ENCODE measurements at regions not wholly inside any gene's neighbourhood (a gene's known extent, or its start where the extent isn't known, plus 50 kb on each side); places are given as distances from the start of the nearest gene placed in this dataset.

GRCh38 chr9:75797085-75797580, 93.3 kb upstream of the PCSK5 start:
- H3K9ac ChIP-seq (ENCODE audit: low read depth, low read length, poor library complexity, severe bottlenecking), result no peak overlapping the region
- H4K20me1 ChIP-seq (ENCODE audit: insufficient read depth, low read length, poor library complexity, severe bottlenecking), result no peaks in the 10 kb centered on the region
- H3K79me2 ChIP-seq (ENCODE audit: insufficient read depth, low read length), result no peaks in the 10 kb centered on the region
- H3F3A ChIP-seq (ENCODE audit: low read depth), result no peaks in the 10 kb centered on the region
- H3K9me3 ChIP-seq (ENCODE audit: insufficient read depth, low read depth, low read length), result no peaks in the 10 kb centered on the region
- H3K4me3 ChIP-seq (ENCODE audit: low read length, poor library complexity, severe bottlenecking), result no peak overlapping the region
- no peak overlapping the region for H3K4me2 ChIP-seq (ENCODE audit: low read depth, low read length, poor library complexity, severe bottlenecking)
- H2AFZ ChIP-seq (ENCODE audit: low read length), result no peak overlapping the region
- H3K27me3 ChIP-seq (ENCODE audit: insufficient read depth, low read length, poor library complexity, severe bottlenecking), result no peaks in the 10 kb centered on the region
- no peaks in the 10 kb centered on the region for H3K36me3 ChIP-seq (ENCODE audit: insufficient read depth, low read length)
- TF ChIP-seq EZH2phosphoT487 (IDR thresholded peaks at IDR 0.05; ENCODE audit: borderline replicate concordance) (no peak), CTCF (conservative IDR thresholded peaks at IDR 0.05; ENCODE audit: low read length) (no peak)
- no peaks in the 10 kb centered on the region for H3K4me1 ChIP-seq (ENCODE audit: insufficient read depth, low read length, poor library complexity, severe bottlenecking)
- H3K9me2 ChIP-seq (replicated peaks; ENCODE audit: low read depth, low read length), result no peaks in the 10 kb centered on the region

- Histone ChIP-seq H3K4me3 (ENCODE audit: low read length, poor library complexity, severe bottlenecking) (no peak overlapping the region), H3K4me2 (ENCODE audit: low read depth, low read length, poor library complexity, severe bottlenecking) (no peak overlapping the region), H3K9me3 (ENCODE audit: insufficient read depth, low read depth, low read length) (no peaks in the 10 kb centered on the region), H3K9ac (ENCODE audit: low read depth, low read length, poor library complexity, severe bottlenecking) (no peak overlapping the region), H3K36me3 (ENCODE audit: insufficient read depth, low read length) (no peaks in the 10 kb centered on the region), H3K79me2 (ENCODE audit: insufficient read depth, low read length) (no peaks in the 10 kb centered on the region), H3K27me3 (ENCODE audit: insufficient read depth, low read length, poor library complexity, severe bottlenecking) (no peaks in the 10 kb centered on the region), H4K20me1 (ENCODE audit: insufficient read depth, low read length, poor library complexity, severe bottlenecking) (no peaks in the 10 kb centered on the region), H3F3A (ENCODE audit: low read depth) (no peaks in the 10 kb centered on the region), H2AFZ (ENCODE audit: low read length) (no peak overlapping the region), H3K4me1 (ENCODE audit: insufficient read depth, low read length, poor library complexity, severe bottlenecking) (no peaks in the 10 kb centered on the region), H3K9me2 (replicated peaks; ENCODE audit: low read depth, low read length) (no peaks in the 10 kb centered on the region)
- no peak for TF ChIP-seq CTCF (conservative IDR thresholded peaks at IDR 0.05; ENCODE audit: low read length)
- no peak for TF ChIP-seq EZH2phosphoT487 (IDR thresholded peaks at IDR 0.05; ENCODE audit: borderline replicate concordance)
Measured at GRCh38 chr9:75798505-75798904, 92.0 kb upstream of the PCSK5 start.

GRCh38 chr9:75803130-75803529, 87.3 kb upstream of the PCSK5 start:
- Histone ChIP-seq H3K4me1 (ENCODE audit: insufficient read depth, low read length, poor library complexity, severe bottlenecking) (no peaks in the 10 kb centered on the region), H3K4me2 (ENCODE audit: low read depth, low read length, poor library complexity, severe bottlenecking) (no peak overlapping the region), H3F3A (ENCODE audit: low read depth) (no peaks in the 10 kb centered on the region), H2AFZ (ENCODE audit: low read length) (no peak overlapping the region), H3K9ac (ENCODE audit: low read depth, low read length, poor library complexity, severe bottlenecking) (no peak overlapping the region), H3K9me3 (ENCODE audit: insufficient read depth, low read depth, low read length) (no peaks in the 10 kb centered on the region), H3K36me3 (ENCODE audit: insufficient read depth, low read length) (no peaks in the 10 kb centered on the region), H3K9me2 (replicated peaks; ENCODE audit: low read depth, low read length) (no peaks in the 10 kb centered on the region), H3K79me2 (ENCODE audit: insufficient read depth, low read length) (no peaks in the 10 kb centered on the region), H3K27me3 (ENCODE audit: insufficient read depth, low read length, poor library complexity, severe bottlenecking) (no peaks in the 10 kb centered on the region), H3K4me3 (ENCODE audit: low read length, poor library complexity, severe bottlenecking) (no peak overlapping the region), H4K20me1 (ENCODE audit: insufficient read depth, low read length, poor library complexity, severe bottlenecking) (no peaks in the 10 kb centered on the region)
- TF ChIP-seq EZH2phosphoT487 (IDR thresholded peaks at IDR 0.05; ENCODE audit: borderline replicate concordance) (no peak), CTCF (conservative IDR thresholded peaks at IDR 0.05; ENCODE audit: low read length) (no peak)

Measured in Loucy (cell line).